C4-2B (cell line): ENCODE measurements at regions not wholly inside any gene's neighbourhood (a gene's known extent, or its start where the extent isn't known, plus 50 kb on each side); places are given as distances from the start of the nearest gene placed in this dataset.

Experiments used
- ZFX ChIP-seq: fragments of 450-650 bp; IDR thresholded peaks from 2 replicates; pipeline ENCODE4 v1.6.1; 2017
- TF ChIP-seq, protein P1 (sequence below): fragments of 450-650 bp; conservative IDR thresholded peaks from 2 replicates; pipeline ENCODE4 v1.5.1; 2017; ENCODE audit warnings: mild to moderate bottlenecking

DNA sequence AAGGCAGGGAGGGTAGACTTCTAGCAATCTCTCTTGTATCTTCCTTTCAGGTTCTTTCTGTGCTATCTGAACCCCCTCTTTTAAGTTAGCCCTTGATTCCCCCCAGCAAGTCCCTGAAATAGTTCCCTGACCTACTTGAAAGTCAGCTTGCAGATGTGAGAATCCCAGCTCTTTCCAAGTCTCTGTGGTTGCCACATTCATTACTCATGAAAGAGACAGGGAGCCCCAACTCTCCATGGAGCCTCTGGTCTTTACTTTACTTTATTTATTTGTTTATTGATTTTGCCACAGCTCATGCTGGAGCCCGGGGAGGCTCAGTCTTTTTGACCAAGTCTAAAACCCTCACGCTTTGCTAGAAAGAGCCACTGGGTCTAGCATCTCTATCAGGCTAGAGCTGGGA lies 193.6 kb upstream of the FAR2 start:
- TF ChIP-seq, protein P1, sequence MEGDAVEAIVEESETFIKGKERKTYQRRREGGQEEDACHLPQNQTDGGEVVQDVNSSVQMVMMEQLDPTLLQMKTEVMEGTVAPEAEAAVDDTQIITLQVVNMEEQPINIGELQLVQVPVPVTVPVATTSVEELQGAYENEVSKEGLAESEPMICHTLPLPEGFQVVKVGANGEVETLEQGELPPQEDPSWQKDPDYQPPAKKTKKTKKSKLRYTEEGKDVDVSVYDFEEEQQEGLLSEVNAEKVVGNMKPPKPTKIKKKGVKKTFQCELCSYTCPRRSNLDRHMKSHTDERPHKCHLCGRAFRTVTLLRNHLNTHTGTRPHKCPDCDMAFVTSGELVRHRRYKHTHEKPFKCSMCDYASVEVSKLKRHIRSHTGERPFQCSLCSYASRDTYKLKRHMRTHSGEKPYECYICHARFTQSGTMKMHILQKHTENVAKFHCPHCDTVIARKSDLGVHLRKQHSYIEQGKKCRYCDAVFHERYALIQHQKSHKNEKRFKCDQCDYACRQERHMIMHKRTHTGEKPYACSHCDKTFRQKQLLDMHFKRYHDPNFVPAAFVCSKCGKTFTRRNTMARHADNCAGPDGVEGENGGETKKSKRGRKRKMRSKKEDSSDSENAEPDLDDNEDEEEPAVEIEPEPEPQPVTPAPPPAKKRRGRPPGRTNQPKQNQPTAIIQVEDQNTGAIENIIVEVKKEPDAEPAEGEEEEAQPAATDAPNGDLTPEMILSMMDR: no peak
- no peak for TF ChIP-seq ZFX
